K562 (cell line): ENCODE measurements at regions not wholly inside any gene's neighbourhood (a gene's known extent, or its start where the extent isn't known, plus 50 kb on each side); places are given as distances from the start of the nearest gene placed in this dataset.

Experiments
- ATAC-seq: fragments of 200-7000 bp; cut with Tn5 transposase; 3 replicates; pipeline ENCODE4 v1.9.1; 2020; ENCODE audit warnings: moderate library complexity
- BruUV-seq: library from RNA; stranded (reverse); fragments of 400-500 nt; replicated peaks from 2 replicates; lab custom pipeline; 2021; lab: Mats Ljungman, UMichigan
- CTCF ChIA-PET: fragments of 300-600 bp; formaldehyde crosslinking; extraction: SDS; loops from one replicate; lab custom pipeline; 2021; ENCODE audit warnings: low intra/inter-chr PET ratio; lab: Yijun Ruan, JAX
- POLR2A ChIA-PET: fragments of 300-600, 350-650 bp; sonication (Branson Sonifier 250); formaldehyde crosslinking; extraction: SDS; loops from one replicate; lab custom pipeline; 2021; ENCODE audit warnings: antibody characterized with exemption, inconsistent platforms; lab: Yijun Ruan, JAX
- DNase-seq, 4 experiments: peaks; one replicate each; pipeline versions ENCODE4 v3.0.0 to v3.0.0-alpha.2; 2011 to 2018; ENCODE audit warnings: low spot score in 3 of 4, mixed read lengths in 3 of 4; ENCODE audit errors: extremely low read depth in 1 of 4
- FAIRE-seq: peaks from 2 replicates; lab custom pipeline; 2011; peaks lifted over from hg19 to GRCh38; lab: Jason Lieb, UNC
- H2AFZ ChIP-seq: 2 replicates; pipeline ENCODE4 v1.6.0; 2011; ENCODE audit warnings: low read depth, low read length, control low read depth, inconsistent platforms
- H3K27ac ChIP-seq: fragments of 200-600 bp; 3 replicates; pipeline ENCODE4 v1.8.0; 2011; ENCODE audit warnings: low read depth, mild to moderate bottlenecking, control low read depth, inconsistent platforms, low read length, moderate library complexity, mixed read lengths; ENCODE audit errors: extremely low read depth
- H3K27me3 ChIP-seq, 2 experiments: fragments of 300-600 bp in 1 of 2; 2 replicates in 1 of 2; 3 replicates in 1 of 2; pipeline versions ENCODE4 v1.6.0 to v1.8.0; 2011; ENCODE audit warnings: inconsistent platforms in 2 of 2, low read length in 2 of 2, mild to moderate bottlenecking in 1 of 2, mixed read lengths in 1 of 2, moderate library complexity in 1 of 2; ENCODE audit not compliant: control insufficient read depth in 2 of 2, insufficient read depth in 2 of 2
- H3K36me3 ChIP-seq: fragments of 300-600 bp; 3 replicates; pipeline ENCODE4 v1.8.0; 2011; ENCODE audit warnings: mild to moderate bottlenecking, low read length, inconsistent platforms; ENCODE audit not compliant: control insufficient read depth, insufficient read depth
- H3K4me1 ChIP-seq, 2 experiments: fragments of 200-600 bp in 1 of 2; replicated peaks in 1 of 2; 2 replicates in 1 of 2; 3 replicates in 1 of 2; pipeline versions ENCODE4 v1.5.1 to v1.8.0; 2011; ENCODE audit warnings: inconsistent platforms in 2 of 2, low read length in 2 of 2, mild to moderate bottlenecking in 1 of 2, mixed read lengths in 1 of 2, moderate library complexity in 1 of 2; ENCODE audit not compliant: control insufficient read depth in 2 of 2, insufficient read depth in 2 of 2
- H3K4me2 ChIP-seq: 2 replicates; pipeline ENCODE4 v1.6.1; 2011; ENCODE audit warnings: low read length, control low read depth, inconsistent platforms, mixed read lengths; ENCODE audit not compliant: insufficient read depth
- H3K4me3 ChIP-seq: fragments of 200-600 bp; sonication (generic), shearing (Covaris generic); 2 replicates; pipeline ENCODE4 v1.5.1; 2016; ENCODE audit warnings: control low read depth, inconsistent platforms
- H3K79me2 ChIP-seq: fragments of 200-600 bp; 3 replicates; pipeline ENCODE4 v1.8.0; 2011; ENCODE audit warnings: low read length, inconsistent platforms; ENCODE audit not compliant: control insufficient read depth, insufficient read depth
- H3K9ac ChIP-seq, 2 experiments: 2 replicates each; pipeline versions ENCODE4 v1.6.0 to v1.6.1; 2011; ENCODE audit warnings: low read depth in 2 of 2, low read length in 2 of 2, control low read depth in 1 of 2, inconsistent platforms in 1 of 2, mild to moderate bottlenecking in 1 of 2, mixed read lengths in 1 of 2; ENCODE audit not compliant: insufficient read depth in 1 of 2
- H3K9me1 ChIP-seq: one replicate; pipeline ENCODE4 v1.6.0; 2011; ENCODE audit warnings: inconsistent platforms, mild to moderate bottlenecking, low read length, moderate library complexity; ENCODE audit not compliant: control insufficient read depth, insufficient read depth
- H3K9me3 ChIP-seq: replicated peaks from 2 replicates; pipeline ENCODE4 v1.5.1; 2011; ENCODE audit warnings: low read depth, low read length, inconsistent platforms; ENCODE audit not compliant: control insufficient read depth, insufficient read depth
- H4K20me1 ChIP-seq: replicated peaks from 2 replicates; pipeline ENCODE4 v1.6.1; 2011; ENCODE audit warnings: low read length, inconsistent platforms, mixed read lengths; ENCODE audit not compliant: control insufficient read depth, insufficient read depth
- BRCA1 ChIP-seq, 2 experiments: fragments of 450-650 bp in 1 of 2; sonication (generic) in 1 of 2; formaldehyde crosslinking in 1 of 2; IDR thresholded peaks; 2 replicates each; pipeline versions ENCODE4 v1.5.0 to v1.6.1; 2017 to 2020; ENCODE audit warnings: mild to moderate bottlenecking in 1 of 2, missing genetic modification reagents in 1 of 2
- CREBBP ChIP-seq: IDR thresholded peaks from one replicate; pipeline ENCODE4 v1.6.1; 2012; ENCODE audit warnings: low read depth, mild to moderate bottlenecking, control low read depth, inconsistent platforms, low read length
- HOXB6 ChIP-seq: fragments of 250-450 bp; sonication (Bioruptor Pico); IDR thresholded peaks from 2 replicates; pipeline ENCODE4 v1.5.1; 2022; ENCODE audit warnings: mild to moderate bottlenecking, borderline replicate concordance
- SUPT5H ChIP-seq: fragments of 450-650 bp; IDR thresholded peaks from 2 replicates; pipeline ENCODE4 v1.6.1; 2016
- TRIM24 ChIP-seq, 2 experiments: fragments of 450-650 bp; IDR thresholded peaks; 2 replicates each; pipeline ENCODE4 v1.6.1; 2016
- ZC3H11A ChIP-seq: IDR thresholded peaks from 2 replicates; pipeline ENCODE4 v1.6.1; 2012; ENCODE audit warnings: low read depth, low read length, improper control_type of control experiment
- WGBS: fragments of 100-300 bp; shearing (Covaris generic); methylation state at CpG from one replicate; pipeline ENCODE4 v1.1.6; 2016; ENCODE audit warnings: low coverage, mixed read lengths; ENCODE audit not compliant: insufficient coverage; ENCODE audit errors: missing lambda C conversion rate; 5-methylcytosine and 5-hydroxymethylcytosine counted together
- in situ Hi-C: fragments of 300-500 bp; cut with MboI; formaldehyde crosslinking; loops from 4 replicates; pipeline ENCODE4 v1.15.0; 2018; ENCODE audit warnings: inconsistent platforms, mixed read lengths
- intact Hi-C: fragments of 100-400 bp; cut with micrococcal nuclease; formaldehyde crosslinking; loops from 2 replicates; pipeline ENCODE4 v1.14.2; 2022
- TF ChIP-seq, protein P1 (sequence below): IDR thresholded peaks from 2 replicates; pipeline ENCODE4 v1.6.1; 2012; ENCODE audit warnings: low read depth, low read length, improper control_type of control experiment, borderline replicate concordance
- TF ChIP-seq, protein P2 (sequence below), 2 experiments: fragments of 450-650 bp in 1 of 2; sonication (generic) in 1 of 2; formaldehyde crosslinking in 1 of 2; IDR thresholded peaks in 1 of 2; conservative IDR thresholded peaks in 1 of 2; 2 replicates each; pipeline versions ENCODE4 v1.6.1 to v1.8.1; 2016 to 2023; ENCODE audit warnings: mild to moderate bottlenecking in 2 of 2, moderate library complexity in 2 of 2, inconsistent platforms in 1 of 2, missing genetic modification reagents in 1 of 2

DNA sequence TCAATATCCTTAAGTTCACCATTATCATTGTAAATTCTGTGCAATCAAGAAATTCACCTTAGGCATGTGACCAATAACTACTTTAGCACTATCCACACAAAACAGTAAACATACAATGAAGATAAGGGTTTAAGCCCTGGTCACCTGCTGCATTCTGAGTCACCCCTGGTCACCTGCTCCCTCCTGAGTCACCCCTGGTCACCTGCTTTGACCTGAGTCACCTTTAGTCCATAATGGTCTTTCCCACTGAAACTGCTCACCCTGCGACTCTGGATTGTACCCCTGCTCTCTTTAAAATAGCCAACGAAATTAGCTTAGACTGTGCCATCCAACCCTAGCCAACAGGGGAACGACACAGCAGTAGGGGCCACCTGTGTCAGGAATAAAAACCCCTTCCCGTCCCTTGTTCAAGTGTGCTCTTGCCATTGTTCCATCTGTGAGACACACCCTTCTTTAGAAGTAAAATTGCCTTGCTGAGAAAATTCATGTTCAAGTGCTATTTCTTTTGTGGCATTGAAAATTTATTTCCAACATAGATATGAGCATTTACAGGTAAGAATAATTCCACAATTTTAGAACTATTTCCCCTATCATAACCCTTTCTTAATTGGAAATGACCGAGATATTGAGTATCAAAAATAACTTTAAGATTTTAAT lies 902.8 kb downstream of the DSC3 start:
- H2AFZ ChIP-seq = no peak overlapping the region
- no peaks in the 10 kb centered on the region for H3K9me1 ChIP-seq
- WGBS = 1% methylated on average over 5 of the region's 5 CpGs
- BruUV-seq = no TSS peak
- no peaks in the 10 kb centered on the region for H3K9me3 ChIP-seq
- no peaks in the 10 kb centered on the region for H4K20me1 ChIP-seq
- no peaks in the 10 kb centered on the region for H3K4me1 ChIP-seq
- H3K79me2 ChIP-seq = no peaks in the 10 kb centered on the region
- intact Hi-C loops = no loop called here
- no peak for DNase-seq
- no peak overlapping the region for H3K27ac ChIP-seq
- TF ChIP-seq TRIM24 (IDR thresholded peaks at IDR 0.05) = no peak
- TF ChIP-seq, protein P1, sequence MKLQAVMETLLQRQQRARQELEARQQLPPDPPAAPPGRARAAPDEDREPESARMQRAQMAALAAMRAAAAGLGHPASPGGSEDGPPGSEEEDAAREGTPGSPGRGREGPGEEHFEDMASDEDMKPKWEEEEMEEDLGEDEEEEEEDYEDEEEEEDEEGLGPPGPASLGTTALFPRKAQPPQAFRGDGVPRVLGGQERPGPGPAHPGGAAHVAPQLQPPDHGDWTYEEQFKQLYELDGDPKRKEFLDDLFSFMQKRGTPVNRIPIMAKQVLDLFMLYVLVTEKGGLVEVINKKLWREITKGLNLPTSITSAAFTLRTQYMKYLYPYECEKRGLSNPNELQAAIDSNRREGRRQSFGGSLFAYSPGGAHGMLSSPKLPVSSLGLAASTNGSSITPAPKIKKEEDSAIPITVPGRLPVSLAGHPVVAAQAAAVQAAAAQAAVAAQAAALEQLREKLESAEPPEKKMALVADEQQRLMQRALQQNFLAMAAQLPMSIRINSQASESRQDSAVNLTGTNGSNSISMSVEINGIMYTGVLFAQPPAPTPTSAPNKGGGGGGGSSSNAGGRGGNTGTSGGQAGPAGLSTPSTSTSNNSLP = no peak
- TF ChIP-seq BRCA1 (IDR thresholded peaks at IDR 0.05) = no peak
- no peak for TF ChIP-seq BRCA1 (CRISPR knock-in tag; IDR thresholded peaks at IDR 0.05)
- no peak for TF ChIP-seq HOXB6 (CRISPR knock-in tag)
- TF ChIP-seq, protein P2, sequence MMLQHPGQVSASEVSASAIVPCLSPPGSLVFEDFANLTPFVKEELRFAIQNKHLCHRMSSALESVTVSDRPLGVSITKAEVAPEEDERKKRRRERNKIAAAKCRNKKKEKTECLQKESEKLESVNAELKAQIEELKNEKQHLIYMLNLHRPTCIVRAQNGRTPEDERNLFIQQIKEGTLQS (IDR thresholded peaks at IDR 0.05) = no peak
- TF ChIP-seq, protein P2 (CRISPR knock-in tag; conservative IDR thresholded peaks at IDR 0.05) = no peak
- no peak for TF ChIP-seq CREBBP
- TF ChIP-seq ZC3H11A = no peak
- no peak for TF ChIP-seq SUPT5H
- H3K9ac ChIP-seq = no peak overlapping the region
- ChIA-PET CTCF (no interaction called here), POLR2A (no interaction called here)
- in situ Hi-C loops = no loop called here
- no peak overlapping the region for H3K4me3 ChIP-seq
- H3K4me2 ChIP-seq = no peak overlapping the region
- H3K36me3 ChIP-seq = no peaks in the 10 kb centered on the region
- ATAC-seq = no peak
- no peak for FAIRE-seq
- H3K27me3 ChIP-seq = no peaks in the 10 kb centered on the region
